K562 (cell line): ENCODE measurements at regions not wholly inside any gene's neighbourhood (a gene's known extent, or its start where the extent isn't known, plus 50 kb on each side); places are given as distances from the start of the nearest gene placed in this dataset.

ENCODE experiments used
- CTCF ChIP-seq, 3 experiments: IDR thresholded peaks in 2 of 3; conservative IDR thresholded peaks in 1 of 3; 2 replicates each; pipeline ENCODE4 v1.5.1; 2011 to 2012; ENCODE audit warnings: low read length in 3 of 3, mild to moderate bottlenecking in 3 of 3, control low read depth in 2 of 3, improper control_type of control experiment in 1 of 3, inconsistent platforms in 1 of 3, low read depth in 1 of 3, mixed read lengths in 1 of 3, moderate library complexity in 1 of 3; ENCODE audit not compliant: insufficient read depth in 2 of 3
- E4F1 ChIP-seq: fragments of 250-450 bp; sonication (Bioruptor Pico); IDR thresholded peaks from 2 replicates; pipeline ENCODE4 v1.5.0; 2021; ENCODE audit warnings: mild to moderate bottlenecking, borderline replicate concordance
- ELF4 ChIP-seq: fragments of 450-650 bp; formaldehyde crosslinking; IDR thresholded peaks from 2 replicates; pipeline ENCODE4 v1.4.0; 2022; ENCODE audit warnings: missing genetic modification characterization
- ESRRA ChIP-seq: fragments of 450-650 bp; IDR thresholded peaks from 2 replicates; pipeline ENCODE4 v1.6.1; 2014; ENCODE audit warnings: low read depth, mild to moderate bottlenecking, moderate library complexity, borderline replicate concordance
- EZH2 ChIP-seq: IDR thresholded peaks from 2 replicates; pipeline ENCODE4 v1.6.1; 2012; ENCODE audit warnings: low read depth, mild to moderate bottlenecking, inconsistent platforms, low read length, borderline replicate concordance
- GABPB2 ChIP-seq: fragments of 250-450 bp; sonication (Bioruptor Pico); conservative IDR thresholded peaks from 2 replicates; pipeline ENCODE4 v1.5.1; 2021; ENCODE audit warnings: mild to moderate bottlenecking
- POLR2G ChIP-seq: fragments of 200-400 bp; formaldehyde crosslinking; IDR thresholded peaks from 2 replicates; pipeline ENCODE4 v1.6.1; 2017; ENCODE audit warnings: low read depth, mild to moderate bottlenecking, antibody characterized with exemption, low read length, moderate library complexity
- PTBP1 ChIP-seq: fragments of 200-400 bp; formaldehyde crosslinking; IDR thresholded peaks from 2 replicates; pipeline ENCODE4 v1.6.1; 2017; ENCODE audit warnings: low read depth, low read length
- STAT6 ChIP-seq: sonication (generic); formaldehyde crosslinking; IDR thresholded peaks from 2 replicates; pipeline ENCODE4 v1.8.1; 2023; ENCODE audit warnings: mild to moderate bottlenecking, missing genetic modification reagents
- TAF7 ChIP-seq: fragments of 450-650 bp; IDR thresholded peaks from 2 replicates; pipeline ENCODE4 v1.6.1; 2016; ENCODE audit warnings: missing genetic modification characterization, missing compliant biosample characterization
- ZNF263 ChIP-seq: sonication (generic); formaldehyde crosslinking; IDR thresholded peaks from 2 replicates; pipeline ENCODE4 v1.8.0; 2022; ENCODE audit warnings: mild to moderate bottlenecking, missing genetic modification reagents, borderline replicate concordance
- ZNF280A ChIP-seq: fragments of 450-650 bp; IDR thresholded peaks from 2 replicates; pipeline ENCODE4 v1.6.1; 2018; ENCODE audit warnings: mild to moderate bottlenecking, low read depth; ENCODE audit not compliant: partially characterized antibody

GRCh38 chr7:97580205-97580604, 151.7 kb upstream of the TAC1 start:
- no peak for TF ChIP-seq ZNF280A
- no peak for TF ChIP-seq STAT6 (CRISPR knock-in tag)
- TF ChIP-seq GABPB2 (CRISPR knock-in tag), result no peak
- TF ChIP-seq PTBP1, result no peak
- TF ChIP-seq CTCF (IDR thresholded peaks at IDR 0.05 in 2 of 3, conservative IDR thresholded peaks at IDR 0.05 in 1 of 3; ENCODE audit: insufficient read depth in 2 of 3, low read depth in 1 of 3, low read length in 3 of 3), result no peak
- TF ChIP-seq TAF7, result no peak
- TF ChIP-seq POLR2G, result no peak
- no peak for TF ChIP-seq E4F1 (CRISPR knock-in tag)
- no peak for TF ChIP-seq ZNF263 (CRISPR knock-in tag)
- no peak for TF ChIP-seq ESRRA
- no peak for TF ChIP-seq ELF4
- no peak for TF ChIP-seq EZH2
